ENCODE measurements at regions not wholly inside any gene's neighbourhood (a gene's known extent, or its start where the extent isn't known, plus 50 kb on each side); places are given as distances from the start of the nearest gene placed in this dataset.

DNA sequence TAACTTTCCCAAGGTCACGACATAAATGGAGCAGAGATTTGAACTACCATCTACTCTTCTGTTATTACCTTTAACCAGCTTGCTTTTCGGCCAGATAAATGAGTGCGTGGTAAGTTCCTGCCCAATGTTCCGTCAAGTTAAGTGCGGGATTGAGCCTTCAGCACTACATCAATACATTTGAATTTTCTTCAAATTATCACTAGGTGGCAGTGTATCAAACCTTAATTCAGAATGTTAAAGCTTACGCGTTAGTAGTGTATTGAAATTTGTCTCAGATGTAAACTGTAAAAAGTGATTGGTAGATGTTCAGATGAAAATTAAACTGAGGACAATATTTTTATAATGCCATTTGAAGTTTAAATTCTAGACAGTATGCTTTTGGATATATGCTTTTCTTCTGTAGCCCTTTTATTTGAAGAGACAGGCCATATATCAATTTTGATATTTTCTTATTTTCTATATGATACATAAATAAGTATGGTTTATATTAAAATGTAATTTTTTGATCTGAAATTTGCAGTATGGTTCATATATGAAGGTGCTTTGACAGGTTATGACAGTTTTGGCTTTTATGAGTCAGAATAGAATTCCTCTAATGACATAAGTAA is 681.3 kb downstream of the ADCYAP1 start:
- Histone ChIP-seq H3K4me2 (ENCODE audit: insufficient read depth, low read length) (no peak overlapping the region), H3K27me3 (ENCODE audit: insufficient read depth, low read length, poor library complexity) (no peaks in the 10 kb centered on the region)

DNA sequence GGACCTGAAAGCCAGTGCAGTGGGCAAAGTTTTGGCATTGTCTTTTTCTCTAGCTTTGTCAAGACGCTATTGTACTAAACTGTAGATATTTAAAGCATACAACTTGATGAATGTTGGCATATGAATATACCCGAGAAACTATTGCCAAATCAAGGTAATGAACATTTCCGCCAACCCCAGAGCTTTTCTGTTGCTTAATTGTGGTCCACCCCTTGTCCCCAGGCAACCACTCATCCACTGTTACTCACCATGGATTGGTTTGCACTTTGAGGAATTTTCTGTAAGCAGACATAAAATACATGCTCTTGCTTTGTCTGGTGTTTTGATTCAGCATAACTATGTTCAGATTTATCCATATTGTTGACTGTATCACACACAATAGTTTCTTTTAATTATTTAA is 688.4 kb downstream of the ADCYAP1 start:
- Histone ChIP-seq H4K20me1 (ENCODE audit: insufficient read depth, low read length) (no peaks in the 10 kb centered on the region), H3K4me1 (ENCODE audit: insufficient read depth, low read length) (no peaks in the 10 kb centered on the region), H3K9ac (ENCODE audit: low read depth, low read length) (no peak overlapping the region), H3K27ac (ENCODE audit: low read length) (no peak overlapping the region), H3K27me3 (ENCODE audit: insufficient read depth, low read length, poor library complexity) (no peaks in the 10 kb centered on the region), H2AFZ (ENCODE audit: low read depth, low read length) (no peak overlapping the region), H3K9me3 (ENCODE audit: insufficient read depth, low read length, severe bottlenecking) (no peaks in the 10 kb centered on the region), H3K79me2 (ENCODE audit: insufficient read depth, low read length) (no peaks in the 10 kb centered on the region), H3K4me3 (ENCODE audit: low read depth in 1 of 2, low read length in 2 of 2) (no peak overlapping the region), H3K36me3 (ENCODE audit: insufficient read depth, low read length) (no peaks in the 10 kb centered on the region), H3K4me2 (ENCODE audit: insufficient read depth, low read length) (no peak overlapping the region)
- DNase-seq (no peak), ATAC-seq (ENCODE audit: insufficient read depth, low read depth) (no peak)
- no peak for TF ChIP-seq EZH2 (IDR thresholded peaks at IDR 0.05; ENCODE audit: borderline replicate concordance, low read depth, low read length, severe bottlenecking)
- TF ChIP-seq, protein P1, sequence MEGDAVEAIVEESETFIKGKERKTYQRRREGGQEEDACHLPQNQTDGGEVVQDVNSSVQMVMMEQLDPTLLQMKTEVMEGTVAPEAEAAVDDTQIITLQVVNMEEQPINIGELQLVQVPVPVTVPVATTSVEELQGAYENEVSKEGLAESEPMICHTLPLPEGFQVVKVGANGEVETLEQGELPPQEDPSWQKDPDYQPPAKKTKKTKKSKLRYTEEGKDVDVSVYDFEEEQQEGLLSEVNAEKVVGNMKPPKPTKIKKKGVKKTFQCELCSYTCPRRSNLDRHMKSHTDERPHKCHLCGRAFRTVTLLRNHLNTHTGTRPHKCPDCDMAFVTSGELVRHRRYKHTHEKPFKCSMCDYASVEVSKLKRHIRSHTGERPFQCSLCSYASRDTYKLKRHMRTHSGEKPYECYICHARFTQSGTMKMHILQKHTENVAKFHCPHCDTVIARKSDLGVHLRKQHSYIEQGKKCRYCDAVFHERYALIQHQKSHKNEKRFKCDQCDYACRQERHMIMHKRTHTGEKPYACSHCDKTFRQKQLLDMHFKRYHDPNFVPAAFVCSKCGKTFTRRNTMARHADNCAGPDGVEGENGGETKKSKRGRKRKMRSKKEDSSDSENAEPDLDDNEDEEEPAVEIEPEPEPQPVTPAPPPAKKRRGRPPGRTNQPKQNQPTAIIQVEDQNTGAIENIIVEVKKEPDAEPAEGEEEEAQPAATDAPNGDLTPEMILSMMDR (IDR thresholded peaks at IDR 0.05; ENCODE audit: borderline replicate concordance, extremely low read depth, low read length, poor library complexity, severe bottlenecking) = no peak

More for the DNA sequence above, 681.3 kb downstream of the ADCYAP1 start:
- ATAC-seq (ENCODE audit: insufficient read depth, low read depth) = peak; percentile 81
- no peak overlapping the region for H3K27ac ChIP-seq (ENCODE audit: low read length)
- no peaks in the 10 kb centered on the region for H3K79me2 ChIP-seq (ENCODE audit: insufficient read depth, low read length)
- no peak for DNase-seq
- H3K4me3 ChIP-seq (ENCODE audit: low read depth in 1 of 2, low read length in 2 of 2) = no peak overlapping the region
- no peaks in the 10 kb centered on the region for H3K4me1 ChIP-seq (ENCODE audit: insufficient read depth, low read length)
- no peak overlapping the region for H2AFZ ChIP-seq (ENCODE audit: low read depth, low read length)
- H3K36me3 ChIP-seq (ENCODE audit: insufficient read depth, low read length) = no peaks in the 10 kb centered on the region
- H3K9ac ChIP-seq (ENCODE audit: low read depth, low read length) = no peak overlapping the region
- H4K20me1 ChIP-seq (ENCODE audit: insufficient read depth, low read length) = no peaks in the 10 kb centered on the region
- TF ChIP-seq, protein P1 (IDR thresholded peaks at IDR 0.05; ENCODE audit: borderline replicate concordance, extremely low read depth, low read length, poor library complexity, severe bottlenecking) = peak; percentile 71
- no peak for TF ChIP-seq EZH2 (IDR thresholded peaks at IDR 0.05; ENCODE audit: borderline replicate concordance, low read depth, low read length, severe bottlenecking)
- no peaks in the 10 kb centered on the region for H3K9me3 ChIP-seq (ENCODE audit: insufficient read depth, low read length, severe bottlenecking)

DNA sequence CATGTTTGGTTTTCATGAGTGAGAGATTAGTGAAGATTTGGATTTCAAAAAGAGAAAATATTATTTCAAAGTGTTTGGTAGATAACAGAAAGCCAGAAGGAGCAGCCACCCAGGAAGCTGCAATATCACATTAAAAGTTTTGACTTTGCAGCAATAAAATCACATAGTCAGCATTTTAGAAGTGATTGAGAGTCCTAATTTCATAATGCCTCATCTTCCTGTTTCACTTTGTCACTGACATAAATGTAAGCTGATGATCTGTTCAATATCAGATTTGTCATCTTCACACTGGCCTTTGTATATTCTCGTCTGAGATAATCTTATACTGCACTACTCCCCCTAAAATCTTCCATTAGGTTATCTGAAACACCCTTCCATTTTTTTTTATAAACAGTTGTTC is 690.5 kb downstream of the ADCYAP1 start:
- Histone ChIP-seq H3K36me3 (ENCODE audit: insufficient read depth, low read length) (no peaks in the 10 kb centered on the region), H3K27ac (ENCODE audit: low read length) (no peak overlapping the region), H3K4me2 (ENCODE audit: insufficient read depth, low read length) (no peak overlapping the region), H3K9ac (ENCODE audit: low read depth, low read length) (no peak overlapping the region), H2AFZ (ENCODE audit: low read depth, low read length) (no peak overlapping the region), H3K9me3 (ENCODE audit: insufficient read depth, low read length, severe bottlenecking) (no peaks in the 10 kb centered on the region), H3K27me3 (ENCODE audit: insufficient read depth, low read length, poor library complexity) (no peaks in the 10 kb centered on the region), H3K4me3 (ENCODE audit: low read depth in 1 of 2, low read length in 2 of 2) (no peak overlapping the region), H3K4me1 (ENCODE audit: insufficient read depth, low read length) (no peaks in the 10 kb centered on the region), H3K79me2 (ENCODE audit: insufficient read depth, low read length) (no peaks in the 10 kb centered on the region), H4K20me1 (ENCODE audit: insufficient read depth, low read length) (no peaks in the 10 kb centered on the region)
- DNase-seq = no peak
- TF ChIP-seq, protein P1 (IDR thresholded peaks at IDR 0.05; ENCODE audit: borderline replicate concordance, extremely low read depth, low read length, poor library complexity, severe bottlenecking) = no peak
- no peak for TF ChIP-seq EZH2 (IDR thresholded peaks at IDR 0.05; ENCODE audit: borderline replicate concordance, low read depth, low read length, severe bottlenecking)
- ATAC-seq (ENCODE audit: insufficient read depth, low read depth) = no peak

Data from DND-41 (cell line).